Smooth muscle cell (in vitro differentiated cells): ENCODE measurements at regions not wholly inside any gene's neighbourhood (a gene's known extent, or its start where the extent isn't known, plus 50 kb on each side); places are given as distances from the start of the nearest gene placed in this dataset.

Experiments used
- DNase-seq: peaks from one replicate; lab custom pipeline; 2025; ENCODE audit not compliant: unreplicated experiment; lab: John Stamatoyannopoulos, UW
- H2AFZ ChIP-seq: fragments of 200-600 bp; sonication (generic); 2 replicates; pipeline ENCODE4 v1.6.0; 2016; ENCODE audit warnings: antibody characterized with exemption, low read depth, mild to moderate bottlenecking
- H3F3A ChIP-seq: fragments of 200-600 bp; sonication (generic); 2 replicates; pipeline ENCODE4 v1.6.0; 2017; ENCODE audit warnings: antibody characterized with exemption, low read depth
- H3K27ac ChIP-seq: fragments of 200-600 bp; sonication (generic); 2 replicates; pipeline ENCODE4 v1.5.1; 2016; ENCODE audit warnings: low read depth, mild to moderate bottlenecking
- H3K27me3 ChIP-seq: fragments of 200-600 bp; sonication (generic); 2 replicates; pipeline ENCODE4 v1.6.1; 2016; ENCODE audit warnings: low read depth, mild to moderate bottlenecking
- H3K36me3 ChIP-seq: fragments of 200-600 bp; sonication (generic); 2 replicates; pipeline ENCODE4 v1.5.1; 2016; ENCODE audit warnings: low read depth
- H3K4me1 ChIP-seq: fragments of 200-600 bp; sonication (generic); 2 replicates; pipeline ENCODE4 v1.5.1; 2016; ENCODE audit warnings: low read depth
- H3K4me2 ChIP-seq: fragments of 200-600 bp; sonication (generic); 2 replicates; pipeline ENCODE4 v1.6.0; 2016; ENCODE audit warnings: mild to moderate bottlenecking
- H3K4me3 ChIP-seq: fragments of 200-600 bp; sonication (generic); 2 replicates; pipeline ENCODE4 v1.5.1; 2016; ENCODE audit warnings: mild to moderate bottlenecking
- H3K79me2 ChIP-seq: fragments of 200-600 bp; sonication (generic); 2 replicates; pipeline ENCODE4 v1.6.0; 2016; ENCODE audit warnings: low read depth, mild to moderate bottlenecking
- H3K9ac ChIP-seq: fragments of 200-600 bp; sonication (generic); 2 replicates; pipeline ENCODE4 v1.6.0; 2016; ENCODE audit warnings: low read depth
- H3K9me3 ChIP-seq: fragments of 200-600 bp; sonication (generic); replicated peaks from 2 replicates; pipeline ENCODE4 v1.5.1; 2016; ENCODE audit warnings: low read depth
- H4K20me1 ChIP-seq: fragments of 200-600 bp; sonication (generic); 2 replicates; pipeline ENCODE4 v1.6.0; 2016; ENCODE audit warnings: low read depth
- WGBS: methylation state at CpG from one replicate; pipeline ENCODE4 v1.1.7; 2016; ENCODE audit warnings: low lambda C conversion rate; 5-methylcytosine and 5-hydroxymethylcytosine counted together
- TF ChIP-seq, protein P1 (sequence below): fragments of 200-600 bp; sonication (generic); IDR thresholded peaks from 2 replicates; pipeline ENCODE4 v1.5.1; 2017; ENCODE audit warnings: borderline replicate concordance, mild to moderate bottlenecking, antibody characterized with exemption; ENCODE audit not compliant: insufficient read depth, poor library complexity, severe bottlenecking

DNA sequence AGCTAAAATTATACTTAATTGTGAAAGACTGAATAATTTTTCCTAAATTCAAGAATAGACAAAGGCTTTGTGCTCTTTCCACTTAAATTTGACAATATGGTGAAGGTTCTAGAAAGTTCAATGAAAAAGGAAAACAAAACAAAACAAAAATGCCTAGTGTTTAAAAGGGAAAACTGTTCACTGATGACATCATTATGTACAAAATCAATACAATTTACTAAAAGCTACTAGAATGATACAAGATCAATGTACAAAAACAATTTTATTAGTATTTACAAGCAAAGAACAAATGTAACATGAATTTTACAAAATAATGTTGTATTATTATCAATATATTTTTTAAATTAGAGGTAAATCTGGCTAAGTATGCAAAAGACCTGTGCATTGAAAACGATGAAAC, 499.1 kb upstream of the FSIP2 start:
- no peaks in the 10 kb centered on the region for H4K20me1 ChIP-seq
- WGBS = 65% methylated on average over 1 of the region's 1 CpG
- H2AFZ ChIP-seq = no peak overlapping the region
- H3K27me3 ChIP-seq = no peaks in the 10 kb centered on the region
- no peak overlapping the region for H3K27ac ChIP-seq
- no peaks in the 10 kb centered on the region for H3K36me3 ChIP-seq
- no peak overlapping the region for H3K4me3 ChIP-seq
- no peak overlapping the region for H3K9ac ChIP-seq
- H3F3A ChIP-seq = no peaks in the 10 kb centered on the region
- no peak overlapping the region for H3K4me2 ChIP-seq
- H3K9me3 ChIP-seq = peaks cover 8% of the 10 kb centered on the region
- H3K79me2 ChIP-seq = no peaks in the 10 kb centered on the region
- no peaks in the 10 kb centered on the region for H3K4me1 ChIP-seq
- no peak for DNase-seq
- TF ChIP-seq, protein P1, sequence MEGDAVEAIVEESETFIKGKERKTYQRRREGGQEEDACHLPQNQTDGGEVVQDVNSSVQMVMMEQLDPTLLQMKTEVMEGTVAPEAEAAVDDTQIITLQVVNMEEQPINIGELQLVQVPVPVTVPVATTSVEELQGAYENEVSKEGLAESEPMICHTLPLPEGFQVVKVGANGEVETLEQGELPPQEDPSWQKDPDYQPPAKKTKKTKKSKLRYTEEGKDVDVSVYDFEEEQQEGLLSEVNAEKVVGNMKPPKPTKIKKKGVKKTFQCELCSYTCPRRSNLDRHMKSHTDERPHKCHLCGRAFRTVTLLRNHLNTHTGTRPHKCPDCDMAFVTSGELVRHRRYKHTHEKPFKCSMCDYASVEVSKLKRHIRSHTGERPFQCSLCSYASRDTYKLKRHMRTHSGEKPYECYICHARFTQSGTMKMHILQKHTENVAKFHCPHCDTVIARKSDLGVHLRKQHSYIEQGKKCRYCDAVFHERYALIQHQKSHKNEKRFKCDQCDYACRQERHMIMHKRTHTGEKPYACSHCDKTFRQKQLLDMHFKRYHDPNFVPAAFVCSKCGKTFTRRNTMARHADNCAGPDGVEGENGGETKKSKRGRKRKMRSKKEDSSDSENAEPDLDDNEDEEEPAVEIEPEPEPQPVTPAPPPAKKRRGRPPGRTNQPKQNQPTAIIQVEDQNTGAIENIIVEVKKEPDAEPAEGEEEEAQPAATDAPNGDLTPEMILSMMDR = no peak

DNA sequence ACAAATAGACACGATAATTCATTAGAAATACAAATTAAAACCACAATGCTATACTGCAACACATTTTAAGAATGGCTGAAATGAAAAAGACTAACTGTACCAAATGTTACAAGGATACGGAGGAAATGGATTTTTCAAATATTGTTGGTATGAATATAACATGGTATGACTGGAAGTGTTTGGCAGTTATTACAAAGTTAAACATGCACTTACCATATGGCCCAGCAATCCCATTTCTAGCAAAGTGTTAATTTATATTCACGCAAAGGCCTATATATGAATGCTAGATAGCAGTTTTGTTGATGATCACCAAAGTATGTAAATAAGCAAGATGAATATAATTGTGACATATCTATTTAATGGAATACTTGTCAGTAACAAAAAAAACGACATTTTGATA, 497.8 kb upstream of the FSIP2 start:
- no peak overlapping the region for H3K27ac ChIP-seq
- H3K4me1 ChIP-seq = no peaks in the 10 kb centered on the region
- no peak overlapping the region for H3K9ac ChIP-seq
- no peaks in the 10 kb centered on the region for H3K36me3 ChIP-seq
- no peaks in the 10 kb centered on the region for H4K20me1 ChIP-seq
- H3K4me3 ChIP-seq = no peak overlapping the region
- no peaks in the 10 kb centered on the region for H3K79me2 ChIP-seq
- WGBS = 79% methylated on average over 4 of the region's 4 CpGs
- no peak overlapping the region for H2AFZ ChIP-seq
- TF ChIP-seq, protein P1 = no peak
- DNase-seq = no peak
- H3K27me3 ChIP-seq = no peaks in the 10 kb centered on the region
- H3K9me3 ChIP-seq = peaks cover 7% of the 10 kb centered on the region
- no peaks in the 10 kb centered on the region for H3F3A ChIP-seq
- no peak overlapping the region for H3K4me2 ChIP-seq

DNA sequence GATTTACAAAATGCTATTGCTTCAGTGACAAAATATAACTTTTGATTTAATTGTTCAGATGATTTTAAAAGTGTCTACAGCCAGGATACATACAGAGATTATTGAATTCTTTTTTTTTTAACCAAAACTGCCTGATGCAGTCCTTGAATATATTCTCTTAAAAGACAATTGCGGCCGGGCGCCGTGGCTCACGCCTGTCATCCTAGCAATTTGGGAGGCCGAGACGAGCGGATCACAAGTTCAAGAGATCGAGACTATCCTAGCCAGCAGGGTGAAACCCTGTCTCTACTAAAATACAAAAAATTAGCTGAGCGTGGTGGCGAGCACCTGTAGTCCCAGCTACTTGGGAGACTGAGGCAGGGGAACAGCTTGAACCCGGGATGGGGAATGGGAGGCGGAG, 497.0 kb upstream of the FSIP2 start:
- no peaks in the 10 kb centered on the region for H3F3A ChIP-seq
- H3K4me1 ChIP-seq = no peaks in the 10 kb centered on the region
- H3K9ac ChIP-seq = no peak overlapping the region
- H3K4me2 ChIP-seq = no peak overlapping the region
- TF ChIP-seq, protein P1 = no peak
- peaks cover 5% of the 10 kb centered on the region for H3K9me3 ChIP-seq
- no peaks in the 10 kb centered on the region for H3K36me3 ChIP-seq
- WGBS = 91% methylated on average over 13 of the region's 13 CpGs
- H3K4me3 ChIP-seq = no peak overlapping the region
- H2AFZ ChIP-seq = no peak overlapping the region
- no peaks in the 10 kb centered on the region for H4K20me1 ChIP-seq
- DNase-seq = no peak
- H3K27ac ChIP-seq = no peak overlapping the region
- H3K79me2 ChIP-seq = no peaks in the 10 kb centered on the region
- no peaks in the 10 kb centered on the region for H3K27me3 ChIP-seq

DNA sequence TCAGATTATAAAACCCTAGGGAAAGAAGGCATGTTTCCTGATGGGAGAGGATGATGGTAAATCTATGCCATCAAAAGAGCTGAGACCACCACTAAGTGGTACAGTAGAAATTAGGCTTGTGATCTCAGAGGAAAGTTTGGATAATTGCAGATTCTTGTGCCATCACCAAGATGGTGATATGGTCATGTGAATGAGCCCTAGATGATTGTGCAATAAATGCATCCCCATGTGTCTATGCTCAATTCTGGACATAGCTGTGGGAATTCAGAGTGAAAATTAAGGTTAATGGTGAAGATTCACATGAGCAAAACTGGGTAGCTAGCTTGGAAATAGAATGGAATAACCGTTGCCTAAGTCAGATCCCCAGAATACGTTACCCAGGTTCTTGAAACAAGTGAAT, 496.1 kb upstream of the FSIP2 start:
- Histone ChIP-seq H3K36me3 (no peaks in the 10 kb centered on the region), H3K4me1 (no peaks in the 10 kb centered on the region), H2AFZ (no peak overlapping the region), H3K27me3 (no peaks in the 10 kb centered on the region), H3F3A (no peaks in the 10 kb centered on the region), H3K4me2 (no peak overlapping the region), H3K4me3 (no peak overlapping the region), H3K9ac (no peak overlapping the region), H3K79me2 (no peaks in the 10 kb centered on the region), H3K27ac (no peak overlapping the region), H4K20me1 (no peaks in the 10 kb centered on the region), H3K9me3 (no peaks in the 10 kb centered on the region)
- no peak for DNase-seq
- TF ChIP-seq, protein P1 = no peak
- WGBS = 86% methylated on average over 2 of the region's 2 CpGs
